ENCODE measurements at regions not wholly inside any gene's neighbourhood (a gene's known extent, or its start where the extent isn't known, plus 50 kb on each side); places are given as distances from the start of the nearest gene placed in this dataset.

GRCh38 chr11:123330071-123330470 lies 100.0 kb upstream of the GRAMD1B start:
- TF ChIP-seq, protein P1, sequence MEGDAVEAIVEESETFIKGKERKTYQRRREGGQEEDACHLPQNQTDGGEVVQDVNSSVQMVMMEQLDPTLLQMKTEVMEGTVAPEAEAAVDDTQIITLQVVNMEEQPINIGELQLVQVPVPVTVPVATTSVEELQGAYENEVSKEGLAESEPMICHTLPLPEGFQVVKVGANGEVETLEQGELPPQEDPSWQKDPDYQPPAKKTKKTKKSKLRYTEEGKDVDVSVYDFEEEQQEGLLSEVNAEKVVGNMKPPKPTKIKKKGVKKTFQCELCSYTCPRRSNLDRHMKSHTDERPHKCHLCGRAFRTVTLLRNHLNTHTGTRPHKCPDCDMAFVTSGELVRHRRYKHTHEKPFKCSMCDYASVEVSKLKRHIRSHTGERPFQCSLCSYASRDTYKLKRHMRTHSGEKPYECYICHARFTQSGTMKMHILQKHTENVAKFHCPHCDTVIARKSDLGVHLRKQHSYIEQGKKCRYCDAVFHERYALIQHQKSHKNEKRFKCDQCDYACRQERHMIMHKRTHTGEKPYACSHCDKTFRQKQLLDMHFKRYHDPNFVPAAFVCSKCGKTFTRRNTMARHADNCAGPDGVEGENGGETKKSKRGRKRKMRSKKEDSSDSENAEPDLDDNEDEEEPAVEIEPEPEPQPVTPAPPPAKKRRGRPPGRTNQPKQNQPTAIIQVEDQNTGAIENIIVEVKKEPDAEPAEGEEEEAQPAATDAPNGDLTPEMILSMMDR (IDR thresholded peaks at IDR 0.05) = no peak
- TF ChIP-seq POLR2A (IDR thresholded peaks at IDR 0.05) = no peak

Measured in esophagus squamous epithelium (tissue), 4 donors.